Mesendoderm (in vitro differentiated cells): ENCODE measurements at regions not wholly inside any gene's neighbourhood (a gene's known extent, or its start where the extent isn't known, plus 50 kb on each side); places are given as distances from the start of the nearest gene placed in this dataset.

ENCODE experiments used
- DNase-seq: peaks from one replicate; pipeline ENCODE4 v3.0.0; 2013
- H2AK5ac ChIP-seq: 2 replicates; pipeline ENCODE4 v1.6.1; 2013; ENCODE audit warnings: low read length, inconsistent platforms
- H2BK120ac ChIP-seq: 2 replicates; pipeline ENCODE4 v1.6.1; 2013; ENCODE audit warnings: low read depth, mild to moderate bottlenecking, low read length, moderate library complexity, mixed read lengths
- H2BK15ac ChIP-seq: replicated peaks from 2 replicates; pipeline ENCODE4 v1.6.1; 2013; ENCODE audit warnings: low read depth, mild to moderate bottlenecking, moderate library complexity
- H2BK5ac ChIP-seq: 2 replicates; pipeline ENCODE4 v1.6.1; 2013; ENCODE audit warnings: low read length, inconsistent platforms
- H3K18ac ChIP-seq: 2 replicates; pipeline ENCODE4 v1.6.1; 2013; ENCODE audit warnings: mild to moderate bottlenecking, low read length, mixed read lengths
- H3K23ac ChIP-seq: one replicate; pipeline ENCODE4 v1.6.1; 2013; ENCODE audit warnings: low read length
- H3K27ac ChIP-seq: 2 replicates; pipeline ENCODE4 v1.5.1; 2013; ENCODE audit warnings: low read depth, mild to moderate bottlenecking, inconsistent platforms, low read length, moderate library complexity
- H3K27me3 ChIP-seq: 2 replicates; pipeline ENCODE4 v1.6.1; 2013; ENCODE audit warnings: low read length, control low read depth, mild to moderate bottlenecking, inconsistent platforms; ENCODE audit not compliant: insufficient read depth, poor library complexity
- H3K36me3 ChIP-seq: 2 replicates; pipeline ENCODE4 v1.6.1; 2013; ENCODE audit warnings: low read length, inconsistent platforms; ENCODE audit not compliant: control insufficient read depth, insufficient read depth
- H3K4ac ChIP-seq: one replicate; pipeline ENCODE4 v1.6.1; 2013; ENCODE audit warnings: low read depth, mild to moderate bottlenecking, low read length, moderate library complexity
- H3K4me1 ChIP-seq: 2 replicates; pipeline ENCODE4 v1.6.1; 2013; ENCODE audit warnings: low read depth, low read length, inconsistent platforms; ENCODE audit not compliant: control insufficient read depth
- H3K4me2 ChIP-seq: 2 replicates; pipeline ENCODE4 v1.6.1; 2013; ENCODE audit warnings: low read length
- H3K4me3 ChIP-seq: 2 replicates; pipeline ENCODE4 v1.5.1; 2013; ENCODE audit warnings: mild to moderate bottlenecking, low read length
- H3K56ac ChIP-seq: one replicate; pipeline ENCODE4 v1.6.1; 2013; ENCODE audit warnings: low read length
- H3K79me1 ChIP-seq: 2 replicates; pipeline ENCODE4 v1.6.1; 2013; ENCODE audit warnings: low read length, inconsistent platforms
- H3K79me2 ChIP-seq: 2 replicates; pipeline ENCODE4 v1.6.1; 2013; ENCODE audit warnings: mild to moderate bottlenecking, low read length; ENCODE audit not compliant: control insufficient read depth, insufficient read depth
- H3K9ac ChIP-seq: 2 replicates; pipeline ENCODE4 v1.6.1; 2013; ENCODE audit warnings: low read length, inconsistent platforms
- H4K5ac ChIP-seq: one replicate; pipeline ENCODE4 v1.6.1; 2013; ENCODE audit warnings: low read length
- H4K8ac ChIP-seq: one replicate; pipeline ENCODE4 v1.6.1; 2013; ENCODE audit warnings: low read depth, mild to moderate bottlenecking, control low read depth, low read length, moderate library complexity
- WGBS: extraction: QIAGEN DNeasy Blood & Tissue Kit; methylation state at CpG from one replicate; pipeline ENCODE4 v1.1.7; 2013; ENCODE audit warnings: low lambda C conversion rate, missing lambda C conversion rate; ENCODE audit not compliant: insufficient coverage; ENCODE audit errors: extremely low coverage; 5-methylcytosine and 5-hydroxymethylcytosine counted together

DNA sequence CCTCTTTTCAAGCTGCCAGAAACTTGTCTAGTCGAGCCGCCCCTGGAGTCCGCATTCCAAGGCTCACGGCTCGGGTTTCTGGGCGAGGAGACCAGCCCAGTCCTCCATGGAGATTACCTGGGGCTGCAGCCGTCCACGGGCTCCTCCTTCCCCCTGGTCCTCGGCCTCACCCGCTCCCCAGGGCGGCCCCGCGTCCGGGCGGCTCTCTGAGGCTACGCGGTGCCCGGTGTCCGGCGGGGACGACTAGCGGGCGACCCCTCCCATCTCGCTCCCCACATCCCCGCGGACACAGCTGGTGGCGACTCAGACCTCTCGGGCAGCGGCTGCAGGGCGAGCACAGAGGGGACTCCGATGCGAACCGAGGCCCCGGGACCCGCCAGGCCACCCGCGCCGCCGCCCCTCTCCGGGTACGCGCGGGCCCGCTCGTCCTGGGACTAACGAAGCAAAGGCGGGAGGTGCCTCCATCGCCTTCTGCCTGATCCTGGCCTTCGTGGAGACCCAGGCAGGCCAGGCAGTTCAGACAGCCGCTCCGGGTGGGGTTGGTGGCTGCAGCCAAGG is 159.4 kb downstream of the TRAM1L1 start:
- H3K4me3 ChIP-seq: peak overlapping the region; percentile 33
- H3K36me3 ChIP-seq: no peaks in the 10 kb centered on the region
- H3K79me2 ChIP-seq: no peaks in the 10 kb centered on the region
- no peak overlapping the region for H4K5ac ChIP-seq
- no peak overlapping the region for H3K4ac ChIP-seq
- H3K27ac ChIP-seq: no peak overlapping the region
- no peak overlapping the region for H4K8ac ChIP-seq
- peak overlapping the region; percentile 27 for H3K4me2 ChIP-seq
- no peak overlapping the region for H3K23ac ChIP-seq
- H3K79me1 ChIP-seq: no peaks in the 10 kb centered on the region
- H3K18ac ChIP-seq: no peak overlapping the region
- peak overlapping the region; percentile 56 for H3K9ac ChIP-seq
- no CpG with 5 or more reads among the region's 51 CpGs for WGBS
- no peaks in the 10 kb centered on the region for H3K27me3 ChIP-seq
- peak; percentile 66 for DNase-seq
- H2BK5ac ChIP-seq: no peak overlapping the region
- peak overlapping the region; percentile 78 for H3K56ac ChIP-seq
- H2BK15ac ChIP-seq: no peak overlapping the region
- H2AK5ac ChIP-seq: no peak overlapping the region
- H3K4me1 ChIP-seq: no peaks in the 10 kb centered on the region
- H2BK120ac ChIP-seq: no peak overlapping the region

- Histone ChIP-seq H3K79me2 (no peaks in the 10 kb centered on the region), H4K8ac (no peak overlapping the region), H2BK15ac (no peak overlapping the region), H2BK120ac (no peak overlapping the region), H3K4ac (no peak overlapping the region), H3K27me3 (no peaks in the 10 kb centered on the region), H2BK5ac (no peak overlapping the region), H3K23ac (no peak overlapping the region), H2AK5ac (no peak overlapping the region), H3K4me3 (no peak overlapping the region), H4K5ac (no peak overlapping the region), H3K4me2 (no peak overlapping the region), H3K18ac (no peak overlapping the region), H3K36me3 (no peaks in the 10 kb centered on the region), H3K9ac (no peak overlapping the region), H3K4me1 (no peaks in the 10 kb centered on the region), H3K27ac (no peak overlapping the region), H3K79me1 (no peaks in the 10 kb centered on the region), H3K56ac (no peak overlapping the region)
- DNase-seq: no peak
- WGBS: no CpG with 5 or more reads among the region's 4 CpGs
Measured at GRCh38 chr4:116923389-116923788, 162.0 kb downstream of the TRAM1L1 start.

DNA sequence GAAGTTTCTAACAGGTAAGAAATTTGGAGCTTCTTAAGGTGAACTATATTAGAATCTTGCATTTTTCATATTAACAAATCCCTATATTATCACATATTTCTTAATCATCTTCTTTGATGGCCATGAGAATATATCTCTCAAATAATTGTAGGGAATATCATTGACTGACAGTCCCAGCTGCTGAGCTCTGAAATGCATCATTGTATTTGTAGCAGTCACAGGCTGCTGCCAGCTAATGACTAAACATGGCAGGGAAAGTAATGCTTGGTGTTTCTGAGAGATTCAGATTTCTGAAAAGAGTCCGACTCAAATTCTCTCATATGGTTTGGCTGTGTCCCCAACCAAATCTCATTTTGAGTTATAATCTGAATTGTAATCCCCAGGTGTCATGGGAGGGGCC is 171.9 kb downstream of the TRAM1L1 start:
- Histone ChIP-seq H3K36me3 (no peaks in the 10 kb centered on the region), H3K27ac (no peak overlapping the region), H3K4me2 (no peak overlapping the region), H3K23ac (no peak overlapping the region), H3K79me2 (no peaks in the 10 kb centered on the region), H2BK120ac (no peak overlapping the region), H3K56ac (no peak overlapping the region), H3K79me1 (no peaks in the 10 kb centered on the region), H2BK5ac (no peak overlapping the region), H3K9ac (no peak overlapping the region), H2BK15ac (no peak overlapping the region), H3K4me1 (no peaks in the 10 kb centered on the region), H3K4ac (no peak overlapping the region), H3K27me3 (no peaks in the 10 kb centered on the region), H3K18ac (no peak overlapping the region), H4K8ac (no peak overlapping the region), H3K4me3 (no peak overlapping the region), H2AK5ac (no peak overlapping the region), H4K5ac (no peak overlapping the region)
- DNase-seq: no peak
- WGBS: no CpG with 5 or more reads among the region's 1 CpG

- H3K56ac ChIP-seq: no peak overlapping the region
- H3K4me1 ChIP-seq: no peaks in the 10 kb centered on the region
- H4K8ac ChIP-seq: no peak overlapping the region
- H4K5ac ChIP-seq: no peak overlapping the region
- DNase-seq: no peak
- no peak overlapping the region for H3K27ac ChIP-seq
- H3K4me2 ChIP-seq: no peak overlapping the region
- no peak overlapping the region for H3K4ac ChIP-seq
- no peaks in the 10 kb centered on the region for H3K36me3 ChIP-seq
- no peaks in the 10 kb centered on the region for H3K79me1 ChIP-seq
- WGBS: no CpG with 5 or more reads among the region's 2 CpGs
- no peak overlapping the region for H2BK15ac ChIP-seq
- no peak overlapping the region for H3K23ac ChIP-seq
- no peak overlapping the region for H3K4me3 ChIP-seq
- no peak overlapping the region for H3K18ac ChIP-seq
- no peak overlapping the region for H3K9ac ChIP-seq
- H2BK5ac ChIP-seq: no peak overlapping the region
- no peak overlapping the region for H2AK5ac ChIP-seq
- no peak overlapping the region for H2BK120ac ChIP-seq
- no peaks in the 10 kb centered on the region for H3K79me2 ChIP-seq
- no peaks in the 10 kb centered on the region for H3K27me3 ChIP-seq
Measured at GRCh38 chr4:116906758-116907157, 178.6 kb downstream of the TRAM1L1 start.

DNA sequence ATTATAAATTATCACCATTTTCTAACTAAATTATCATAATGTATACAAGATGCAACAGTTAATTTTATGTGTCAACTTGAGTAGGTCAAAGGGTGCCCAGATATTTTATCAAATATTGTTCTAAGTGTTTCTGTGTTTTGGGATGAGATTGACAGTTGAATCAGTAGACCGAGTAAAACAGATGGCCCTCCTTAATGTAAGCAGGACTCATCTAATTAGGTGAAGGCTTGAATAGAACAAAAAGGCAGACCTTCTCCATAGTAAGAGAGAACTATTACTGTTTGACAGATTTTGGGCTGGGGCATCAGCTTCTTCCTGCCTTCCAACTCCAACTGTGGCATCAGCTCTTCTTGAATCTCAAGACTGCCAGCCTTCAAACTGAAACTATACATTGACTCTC is 185.8 kb downstream of the TRAM1L1 start:
- Histone ChIP-seq H3K79me1 (no peaks in the 10 kb centered on the region), H3K27ac (no peak overlapping the region), H3K4me1 (no peaks in the 10 kb centered on the region), H3K79me2 (no peaks in the 10 kb centered on the region), H3K56ac (no peak overlapping the region), H2AK5ac (no peak overlapping the region), H2BK5ac (no peak overlapping the region), H3K4me2 (no peak overlapping the region), H3K23ac (no peak overlapping the region), H3K36me3 (no peaks in the 10 kb centered on the region), H3K9ac (no peak overlapping the region), H4K5ac (no peak overlapping the region), H3K27me3 (no peaks in the 10 kb centered on the region), H3K4me3 (no peak overlapping the region), H3K4ac (no peak overlapping the region), H4K8ac (no peak overlapping the region), H3K18ac (no peak overlapping the region), H2BK120ac (no peak overlapping the region), H2BK15ac (no peak overlapping the region)
- no CpG with 5 or more reads among the region's 1 CpG for WGBS
- DNase-seq: no peak

- Histone ChIP-seq H3K4me2 (no peak overlapping the region), H2BK120ac (no peak overlapping the region), H4K5ac (no peak overlapping the region), H2AK5ac (no peak overlapping the region), H3K18ac (no peak overlapping the region), H3K27ac (no peak overlapping the region), H3K9ac (no peak overlapping the region), H3K79me1 (no peaks in the 10 kb centered on the region), H3K23ac (no peak overlapping the region), H3K4ac (no peak overlapping the region), H2BK15ac (no peak overlapping the region), H3K36me3 (no peaks in the 10 kb centered on the region), H4K8ac (no peak overlapping the region), H3K56ac (no peak overlapping the region), H3K27me3 (no peaks in the 10 kb centered on the region), H3K79me2 (no peaks in the 10 kb centered on the region), H2BK5ac (no peak overlapping the region), H3K4me1 (no peaks in the 10 kb centered on the region), H3K4me3 (no peak overlapping the region)
- DNase-seq: no peak
Measured at GRCh38 chr4:116885579-116885978, 199.8 kb downstream of the TRAM1L1 start.
